Natural killer cell (primary cell): ENCODE measurements at regions not wholly inside any gene's neighbourhood (a gene's known extent, or its start where the extent isn't known, plus 50 kb on each side); places are given as distances from the start of the nearest gene placed in this dataset.

Source experiments
- ATAC-seq, 3 donors: fragments of 150-1000 bp in 2 of 3; fragments of 200-7000 bp in 1 of 3; cut with Tn5 transposase; 1 replicate in 1 of 3; 2 replicates in 2 of 3; pipeline ENCODE4 v1.10.0; 2021; ENCODE audit warnings: mild to moderate bottlenecking in 2 of 3, moderate library complexity in 2 of 3
- DNase-seq, 2 donors: peaks; one replicate each; pipeline versions ENCODE4 v3.0.0 to v3.0.0-alpha.2; 2013 to 2021; ENCODE audit warnings: mixed read lengths in 1 of 2
- H3K27ac ChIP-seq: one replicate; pipeline ENCODE4 v1.5.1; 2013; ENCODE audit warnings: mild to moderate bottlenecking, low read length
- H3K27me3 ChIP-seq: one replicate; pipeline ENCODE4 v1.6.1; 2013; ENCODE audit warnings: low read length; ENCODE audit not compliant: control insufficient read depth, insufficient read depth
- H3K36me3 ChIP-seq: one replicate; pipeline ENCODE4 v1.6.1; 2013; ENCODE audit warnings: low read length; ENCODE audit not compliant: control insufficient read depth, insufficient read depth
- H3K4me1 ChIP-seq: one replicate; pipeline ENCODE4 v1.6.1; 2013; ENCODE audit warnings: low read length; ENCODE audit not compliant: control insufficient read depth, insufficient read depth
- H3K4me3 ChIP-seq: one replicate; pipeline ENCODE4 v1.5.1; 2013; ENCODE audit warnings: low read length
- H3K9me3 ChIP-seq: one replicate; pipeline ENCODE4 v1.6.1; 2013; ENCODE audit warnings: low read length; ENCODE audit not compliant: control insufficient read depth, insufficient read depth
- H3K27ac Mint-ChIP-seq, 2 donors: one replicate each; pipeline ENCODE4 v1.8.0; 2022; ENCODE audit warnings: mild to moderate bottlenecking in 2 of 2, mixed read lengths in 2 of 2, moderate library complexity in 1 of 2
- H3K27me3 Mint-ChIP-seq, 2 donors: one replicate each; pipeline ENCODE4 v1.8.0; 2022; ENCODE audit warnings: low read depth in 2 of 2, mixed read lengths in 2 of 2
- H3K36me3 Mint-ChIP-seq: one replicate; pipeline ENCODE4 v1.8.0; 2022; ENCODE audit warnings: mixed read lengths
- H3K4me1 Mint-ChIP-seq, 2 donors: one replicate each; pipeline ENCODE4 v1.8.0; 2022; ENCODE audit warnings: mixed read lengths in 2 of 2
- H3K4me3 Mint-ChIP-seq: one replicate; pipeline ENCODE4 v1.8.0; 2022; ENCODE audit warnings: mild to moderate bottlenecking, moderate library complexity, mixed read lengths
- H3K9me3 Mint-ChIP-seq, 2 donors: one replicate each; pipeline ENCODE4 v1.8.0; 2022; ENCODE audit warnings: mixed read lengths in 2 of 2
- CTCF ChIP-seq: fragments of 200-600 bp; IDR thresholded peaks from one replicate; pipeline ENCODE4 v1.8.0; 2022; ENCODE audit warnings: antibody characterized with exemption
- WGBS: methylation state at CpG from one replicate; pipeline ENCODE4 v1.1.7; 2013; ENCODE audit warnings: missing lambda C conversion rate; ENCODE audit not compliant: insufficient coverage; 5-methylcytosine and 5-hydroxymethylcytosine counted together
- intact Hi-C: fragments of 100-400 bp; cut with micrococcal nuclease; formaldehyde crosslinking; loops from one replicate; pipeline ENCODE4 v1.14.2; 2022

- intact Hi-C loops, result no loop called here
- Histone ChIP-seq H3K4me3 (no peak overlapping the region), H3K27me3 (no peaks in the 10 kb centered on the region), H3K27ac (no peak overlapping the region), H3K4me1 (no peaks in the 10 kb centered on the region), H3K9me3 (peaks cover 3% of the 10 kb centered on the region), H3K36me3 (no peaks in the 10 kb centered on the region)
- no peak for TF ChIP-seq CTCF
- no peaks in the 10 kb centered on the region for H3K27me3 Mint-ChIP-seq
- H3K4me3 Mint-ChIP-seq, result no peak overlapping the region
- peaks cover 12 to 15% of the 10 kb centered on the region in 2 donors for H3K9me3 Mint-ChIP-seq
- H3K36me3 Mint-ChIP-seq, result peaks cover 10% of the 10 kb centered on the region
- DNase-seq, result no peak
- no peak overlapping the region for H3K27ac Mint-ChIP-seq
- H3K4me1 Mint-ChIP-seq, result no peaks in the 10 kb centered on the region
- ATAC-seq, result no peak
Measured at GRCh38 chr5:44900273-44900954, 91.7 kb downstream of the MRPS30 start.

- Mint-ChIP-seq H3K27me3 (no peaks in the 10 kb centered on the region), H3K4me3 (no peak overlapping the region), H3K9me3 (peaks cover 5 to 6% of the 10 kb centered on the region in 2 donors), H3K36me3 (no peaks in the 10 kb centered on the region), H3K27ac (no peak overlapping the region), H3K4me1 (no peaks in the 10 kb centered on the region)
- Histone ChIP-seq H3K4me3 (no peak overlapping the region), H3K4me1 (no peaks in the 10 kb centered on the region), H3K36me3 (no peaks in the 10 kb centered on the region), H3K9me3 (peaks cover 3% of the 10 kb centered on the region), H3K27me3 (no peaks in the 10 kb centered on the region), H3K27ac (no peak overlapping the region)
- ATAC-seq (no peak), DNase-seq (no peak)
- TF ChIP-seq CTCF, result no peak
- intact Hi-C loops, result no loop called here
- WGBS, result 72% methylated on average over 4 of the region's 5 CpGs
Measured at GRCh38 chr5:44907396-44907795, 98.6 kb downstream of the MRPS30 start.

DNA sequence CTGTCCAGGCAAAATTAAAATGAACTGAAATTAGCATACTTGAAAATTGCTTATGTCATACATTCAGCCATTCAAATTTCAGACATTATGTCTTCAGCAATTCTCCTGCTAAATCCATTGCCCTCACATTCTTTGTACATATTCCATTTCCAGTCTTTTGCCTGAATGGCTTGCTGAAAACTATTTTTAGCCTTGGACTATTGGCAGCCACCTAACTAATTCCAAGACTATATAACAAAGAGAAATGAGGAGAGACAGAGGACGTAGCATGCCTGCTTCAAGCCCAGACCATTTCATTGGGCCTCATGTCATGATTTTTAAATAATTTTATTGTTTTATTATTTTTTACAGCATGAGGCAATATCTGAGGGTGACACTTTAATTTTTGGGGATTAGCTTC is 100.3 kb downstream of the MRPS30 start:
- H3K4me1 ChIP-seq, result no peaks in the 10 kb centered on the region
- H3K9me3 ChIP-seq, result peaks cover 3% of the 10 kb centered on the region
- peaks cover 6% of the 10 kb centered on the region in 2 donors for H3K9me3 Mint-ChIP-seq
- no peak overlapping the region for H3K27ac Mint-ChIP-seq
- no peaks in the 10 kb centered on the region for H3K27me3 Mint-ChIP-seq
- no peak overlapping the region for H3K4me3 ChIP-seq
- DNase-seq, result no peak
- H3K4me3 Mint-ChIP-seq, result no peak overlapping the region
- H3K36me3 ChIP-seq, result no peaks in the 10 kb centered on the region
- H3K4me1 Mint-ChIP-seq, result no peaks in the 10 kb centered on the region
- H3K27me3 ChIP-seq, result no peaks in the 10 kb centered on the region
- H3K27ac ChIP-seq, result no peak overlapping the region
- ATAC-seq, result no peak
- no peak for TF ChIP-seq CTCF
- intact Hi-C loops, result no loop called here
- 100% methylated on average over 1 of the region's 1 CpG for WGBS
- H3K36me3 Mint-ChIP-seq, result no peaks in the 10 kb centered on the region

DNA sequence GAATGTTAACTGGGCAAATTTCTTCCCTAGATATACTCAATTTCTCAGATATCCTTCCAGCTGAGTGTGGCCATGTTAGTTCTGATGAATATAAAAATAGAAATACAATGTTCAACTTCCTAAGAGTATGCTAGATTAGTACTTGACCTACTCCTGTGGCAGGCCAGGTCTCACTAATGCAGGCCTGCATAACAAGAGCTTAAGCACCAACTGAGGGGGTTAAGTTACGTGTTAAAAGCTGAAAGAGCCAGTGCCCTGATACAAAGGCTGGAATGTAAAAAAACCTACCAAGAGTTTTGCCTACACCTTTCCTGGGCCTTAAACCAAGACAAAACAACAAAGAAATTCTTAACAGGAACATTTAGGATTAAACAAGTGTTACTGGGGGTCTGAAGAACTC is 102.8 kb downstream of the MRPS30 start:
- Mint-ChIP-seq H3K36me3 (no peaks in the 10 kb centered on the region), H3K9me3 (peaks cover 3 to 6% of the 10 kb centered on the region in 2 donors), H3K27ac (no peak overlapping the region), H3K4me3 (no peak overlapping the region), H3K27me3 (no peaks in the 10 kb centered on the region), H3K4me1 (no peaks in the 10 kb centered on the region)
- intact Hi-C loops, result no loop called here
- ATAC-seq (no peak), DNase-seq (no peak)
- H3K9me3 ChIP-seq, result no peaks in the 10 kb centered on the region
- no peak for TF ChIP-seq CTCF
- WGBS, result 90% methylated on average over 1 of the region's 1 CpG
- H3K36me3 ChIP-seq, result no peaks in the 10 kb centered on the region
- H3K4me3 ChIP-seq, result no peak overlapping the region
- H3K4me1 ChIP-seq, result no peaks in the 10 kb centered on the region
- H3K27me3 ChIP-seq, result no peaks in the 10 kb centered on the region
- H3K27ac ChIP-seq, result no peak overlapping the region
